ENCODE measurements at regions not wholly inside any gene's neighbourhood (a gene's known extent, or its start where the extent isn't known, plus 50 kb on each side); places are given as distances from the start of the nearest gene placed in this dataset.

- TF ChIP-seq, protein P1, sequence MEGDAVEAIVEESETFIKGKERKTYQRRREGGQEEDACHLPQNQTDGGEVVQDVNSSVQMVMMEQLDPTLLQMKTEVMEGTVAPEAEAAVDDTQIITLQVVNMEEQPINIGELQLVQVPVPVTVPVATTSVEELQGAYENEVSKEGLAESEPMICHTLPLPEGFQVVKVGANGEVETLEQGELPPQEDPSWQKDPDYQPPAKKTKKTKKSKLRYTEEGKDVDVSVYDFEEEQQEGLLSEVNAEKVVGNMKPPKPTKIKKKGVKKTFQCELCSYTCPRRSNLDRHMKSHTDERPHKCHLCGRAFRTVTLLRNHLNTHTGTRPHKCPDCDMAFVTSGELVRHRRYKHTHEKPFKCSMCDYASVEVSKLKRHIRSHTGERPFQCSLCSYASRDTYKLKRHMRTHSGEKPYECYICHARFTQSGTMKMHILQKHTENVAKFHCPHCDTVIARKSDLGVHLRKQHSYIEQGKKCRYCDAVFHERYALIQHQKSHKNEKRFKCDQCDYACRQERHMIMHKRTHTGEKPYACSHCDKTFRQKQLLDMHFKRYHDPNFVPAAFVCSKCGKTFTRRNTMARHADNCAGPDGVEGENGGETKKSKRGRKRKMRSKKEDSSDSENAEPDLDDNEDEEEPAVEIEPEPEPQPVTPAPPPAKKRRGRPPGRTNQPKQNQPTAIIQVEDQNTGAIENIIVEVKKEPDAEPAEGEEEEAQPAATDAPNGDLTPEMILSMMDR (IDR thresholded peaks at IDR 0.05) = no peak
- TF ChIP-seq POLR2AphosphoS5 (IDR thresholded peaks at IDR 0.05) = no peak
These were observed 497.2 kb upstream of the PKN2 start for GRCh38 chr1:88186911-88187310.

Measured in suprapubic skin (tissue), 3 donors.